ENCODE measurements at regions not wholly inside any gene's neighbourhood (a gene's known extent, or its start where the extent isn't known, plus 50 kb on each side); places are given as distances from the start of the nearest gene placed in this dataset.

- TF ChIP-seq, protein P1, sequence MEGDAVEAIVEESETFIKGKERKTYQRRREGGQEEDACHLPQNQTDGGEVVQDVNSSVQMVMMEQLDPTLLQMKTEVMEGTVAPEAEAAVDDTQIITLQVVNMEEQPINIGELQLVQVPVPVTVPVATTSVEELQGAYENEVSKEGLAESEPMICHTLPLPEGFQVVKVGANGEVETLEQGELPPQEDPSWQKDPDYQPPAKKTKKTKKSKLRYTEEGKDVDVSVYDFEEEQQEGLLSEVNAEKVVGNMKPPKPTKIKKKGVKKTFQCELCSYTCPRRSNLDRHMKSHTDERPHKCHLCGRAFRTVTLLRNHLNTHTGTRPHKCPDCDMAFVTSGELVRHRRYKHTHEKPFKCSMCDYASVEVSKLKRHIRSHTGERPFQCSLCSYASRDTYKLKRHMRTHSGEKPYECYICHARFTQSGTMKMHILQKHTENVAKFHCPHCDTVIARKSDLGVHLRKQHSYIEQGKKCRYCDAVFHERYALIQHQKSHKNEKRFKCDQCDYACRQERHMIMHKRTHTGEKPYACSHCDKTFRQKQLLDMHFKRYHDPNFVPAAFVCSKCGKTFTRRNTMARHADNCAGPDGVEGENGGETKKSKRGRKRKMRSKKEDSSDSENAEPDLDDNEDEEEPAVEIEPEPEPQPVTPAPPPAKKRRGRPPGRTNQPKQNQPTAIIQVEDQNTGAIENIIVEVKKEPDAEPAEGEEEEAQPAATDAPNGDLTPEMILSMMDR (IDR thresholded peaks at IDR 0.05) = no peak
Measured at GRCh38 chr16:65727534-65728137, 605.8 kb upstream of the CDH11 start.

DNA sequence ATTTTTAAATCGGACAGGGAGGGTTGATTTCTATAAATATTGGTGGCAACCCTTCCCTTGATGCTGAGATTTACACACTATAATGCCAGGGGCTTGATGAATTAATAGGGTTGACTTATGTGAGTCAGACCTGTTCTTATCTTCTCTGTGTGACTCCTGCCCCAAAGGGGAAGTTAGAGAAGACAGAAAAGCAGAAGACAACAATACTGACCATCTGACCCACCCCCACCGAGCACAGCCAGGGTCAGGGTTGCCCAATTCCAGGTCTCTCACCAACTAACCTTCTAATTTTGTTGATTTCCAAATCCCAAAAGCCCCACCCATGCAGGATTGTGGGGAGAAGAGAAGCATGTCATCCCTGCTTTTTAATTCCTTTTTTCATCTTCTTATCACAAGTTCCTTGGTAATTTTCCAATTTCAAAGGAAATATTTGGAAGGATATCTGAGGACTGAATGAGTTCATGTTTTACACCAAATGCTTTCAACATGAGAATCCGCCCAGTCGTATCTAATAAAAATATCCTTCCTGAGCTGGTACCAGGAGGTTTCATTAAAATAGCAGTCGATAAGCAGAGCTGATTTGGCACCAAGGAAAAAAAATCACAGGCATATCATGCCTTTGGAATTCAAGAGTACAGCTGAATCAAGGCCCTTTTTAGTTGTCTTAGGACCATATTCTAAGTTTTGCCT, 603.4 kb upstream of the CDH11 start:
- TF ChIP-seq, protein P1 (IDR thresholded peaks at IDR 0.05) = no peak

- TF ChIP-seq, protein P1 (IDR thresholded peaks at IDR 0.05) = no peak
Measured at GRCh38 chr16:65722429-65722828, 600.6 kb upstream of the CDH11 start.

- TF ChIP-seq, protein P1 (IDR thresholded peaks at IDR 0.05) = no peak
Measured at GRCh38 chr16:65717846-65718245, 596.0 kb upstream of the CDH11 start.

DNA sequence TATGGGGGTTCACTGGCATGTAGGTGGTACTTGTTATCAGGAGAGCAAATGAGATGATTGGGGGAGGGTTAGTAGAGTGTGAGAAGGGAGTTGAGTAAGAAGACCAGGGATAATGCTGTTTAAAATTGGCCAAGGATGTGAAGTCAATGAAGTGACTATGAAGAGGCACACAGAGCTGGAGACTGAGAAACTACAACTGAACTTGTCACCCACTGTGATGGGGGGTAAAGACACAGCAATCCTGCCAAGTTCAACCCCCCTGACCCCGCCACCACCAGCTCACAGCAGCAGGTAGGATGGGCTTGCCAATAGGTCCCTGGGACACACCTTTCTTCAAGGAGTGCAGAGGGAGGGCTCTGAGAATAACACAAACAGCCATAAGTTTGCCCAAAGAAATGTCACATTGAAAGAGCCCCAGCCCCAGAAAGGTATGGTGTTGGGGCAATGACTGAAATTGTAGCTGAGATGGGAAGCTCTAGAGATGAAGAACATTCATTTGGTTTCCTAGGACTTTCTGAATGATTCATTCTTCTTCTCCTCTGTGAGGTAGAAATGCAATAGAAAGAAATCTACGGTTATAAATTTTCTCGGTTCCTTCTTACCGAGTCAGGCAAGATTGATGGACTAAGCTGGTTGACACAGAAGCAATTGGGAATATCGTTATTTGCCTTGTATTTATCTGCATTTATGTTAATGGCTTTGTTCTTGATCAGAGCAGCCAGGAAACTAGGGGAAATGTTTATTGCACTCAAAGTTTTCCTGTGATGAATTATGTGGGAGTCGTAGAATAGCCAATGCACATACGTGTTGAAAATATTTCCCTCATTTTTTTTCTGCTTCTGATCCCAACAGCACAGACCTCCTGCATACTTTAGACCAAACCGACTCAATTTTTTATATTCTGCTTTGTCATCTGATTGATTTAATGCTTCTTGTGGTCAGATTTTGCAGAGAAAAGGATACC, 595.2 kb upstream of the CDH11 start:
- TF ChIP-seq, protein P1 (IDR thresholded peaks at IDR 0.05) = no peak

- TF ChIP-seq, protein P1 (IDR thresholded peaks at IDR 0.05) = no peak
Measured at GRCh38 chr16:65713181-65713808, 591.4 kb upstream of the CDH11 start.

DNA sequence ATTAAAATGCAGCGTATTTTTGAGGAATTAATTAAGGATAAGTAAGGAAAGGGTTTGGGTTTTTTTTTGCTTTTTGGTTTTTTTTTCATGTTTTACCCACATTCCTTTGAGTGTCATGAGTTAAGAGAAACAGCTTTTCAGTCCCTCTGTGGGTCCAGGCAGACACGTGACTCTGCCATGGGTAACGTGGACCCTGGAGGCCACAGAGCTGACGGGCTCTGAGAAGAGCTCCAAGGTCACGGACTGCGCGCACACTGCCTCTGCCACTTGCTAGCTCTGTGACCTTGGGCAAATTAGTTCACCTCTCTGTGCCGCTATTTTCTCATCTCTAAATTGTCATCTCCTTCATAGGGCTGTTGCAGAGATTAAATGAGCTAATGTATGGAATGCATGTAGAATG, 588.2 kb upstream of the CDH11 start:
- TF ChIP-seq, protein P1 (IDR thresholded peaks at IDR 0.05) = no peak
